ENCODE measurements at regions not wholly inside any gene's neighbourhood (a gene's known extent, or its start where the extent isn't known, plus 50 kb on each side); places are given as distances from the start of the nearest gene placed in this dataset.
A peak's percentile ranks its signal among the peaks of the same experiment; 100 is the strongest.
"Not testable (repeated sequence)": the region's sequence is repeated elsewhere in the genome, so short reads cannot be mapped to it uniquely, and the experiment has no call there.

GRCh38 chr7:56449762-56450161 is 333.5 kb upstream of the NUPR2 start:
- no peak for DNase-seq

- no peak for DNase-seq
Observed at GRCh38 chr7:56447864-56448693, 331.9 kb upstream of the NUPR2 start.

GRCh38 chr7:56420528-56420927 is 304.3 kb upstream of the NUPR2 start:
- not testable (repeated sequence) for DNase-seq

GRCh38 chr7:56375173-56375572 is 259.0 kb upstream of the NUPR2 start:
- no peak for DNase-seq

GRCh38 chr7:56374666-56375065 is 258.4 kb upstream of the NUPR2 start:
- not testable (repeated sequence) for DNase-seq

GRCh38 chr7:56373314-56373713 is 257.1 kb upstream of the NUPR2 start:
- DNase-seq: peak; percentile 71

- not testable (repeated sequence) for DNase-seq
Observed at GRCh38 chr7:56371792-56372191, 255.6 kb upstream of the NUPR2 start.

GRCh38 chr7:56370208-56370872 is 254.1 kb upstream of the NUPR2 start:
- not testable (repeated sequence) for DNase-seq

- DNase-seq: not testable (repeated sequence)
Observed at GRCh38 chr7:56367914-56368313, 251.7 kb upstream of the NUPR2 start.

GRCh38 chr7:56367411-56367810 is 251.2 kb upstream of the NUPR2 start:
- not testable (repeated sequence) for DNase-seq

GRCh38 chr7:56366701-56367100 is 250.5 kb upstream of the NUPR2 start:
- DNase-seq: not testable (repeated sequence)

- DNase-seq: not testable (repeated sequence)
Observed at GRCh38 chr7:56352576-56352975, 236.4 kb upstream of the NUPR2 start.

GRCh38 chr7:56351181-56351580 is 235.0 kb upstream of the NUPR2 start:
- DNase-seq: not testable (repeated sequence)

GRCh38 chr7:56348311-56348710 is 232.1 kb upstream of the NUPR2 start:
- not testable (repeated sequence) for DNase-seq

- not testable (repeated sequence) for DNase-seq
Observed at GRCh38 chr7:56328327-56328726, 212.1 kb upstream of the NUPR2 start.

GRCh38 chr7:56290548-56290947 is 174.3 kb upstream of the NUPR2 start:
- DNase-seq: no peak

GRCh38 chr7:56287429-56288138 is 171.4 kb upstream of the NUPR2 start:
- DNase-seq: no peak

- DNase-seq: no peak
Observed at GRCh38 chr7:56256108-56256507, 139.9 kb upstream of the NUPR2 start.

GRCh38 chr7:56250135-56250534 is 133.9 kb upstream of the NUPR2 start:
- DNase-seq: no peak

- DNase-seq: no peak
Observed at GRCh38 chr7:56229631-56230030, 113.4 kb upstream of the NUPR2 start.

- DNase-seq: no peak
Observed at GRCh38 chr7:56222866-56223265, 106.6 kb upstream of the NUPR2 start.

GRCh38 chr7:56219017-56219416 is 102.8 kb upstream of the NUPR2 start:
- no peak for DNase-seq

- no peak for DNase-seq
Observed at GRCh38 chr7:56218510-56218909, 102.3 kb upstream of the NUPR2 start.

GRCh38 chr7:56213574-56213973 is 97.4 kb upstream of the NUPR2 start:
- DNase-seq: no peak

Measured in CD4-positive, alpha-beta T cell treated with Interleukin-15 for 1 hour (primary cell).